H1 (cell line): ENCODE measurements at regions not wholly inside any gene's neighbourhood (a gene's known extent, or its start where the extent isn't known, plus 50 kb on each side); places are given as distances from the start of the nearest gene placed in this dataset.

Source experiments
- BRCA1 ChIP-seq: IDR thresholded peaks from 2 replicates; pipeline ENCODE4 v1.6.1; 2012; ENCODE audit warnings: low read depth, low read length, improper control_type of control experiment
- CHD1 ChIP-seq: IDR thresholded peaks from 2 replicates; pipeline ENCODE4 v1.6.1; 2012; ENCODE audit warnings: low read depth, low read length, improper control_type of control experiment
- KDM1A ChIP-seq: fragments of 200-600, 300-600 bp; sonication (generic); IDR thresholded peaks from 2 replicates; pipeline ENCODE4 v1.7.1; 2016; ENCODE audit warnings: mild to moderate bottlenecking, low read length, borderline replicate concordance
- NRF1 ChIP-seq: IDR thresholded peaks from 2 replicates; pipeline ENCODE4 v1.6.1; 2011; ENCODE audit warnings: mild to moderate bottlenecking, low read depth, low read length, improper control_type of control experiment
- SIX5 ChIP-seq: IDR thresholded peaks from 2 replicates; pipeline ENCODE4 v1.6.1; 2011; ENCODE audit warnings: mild to moderate bottlenecking, low read depth, low read length

DNA sequence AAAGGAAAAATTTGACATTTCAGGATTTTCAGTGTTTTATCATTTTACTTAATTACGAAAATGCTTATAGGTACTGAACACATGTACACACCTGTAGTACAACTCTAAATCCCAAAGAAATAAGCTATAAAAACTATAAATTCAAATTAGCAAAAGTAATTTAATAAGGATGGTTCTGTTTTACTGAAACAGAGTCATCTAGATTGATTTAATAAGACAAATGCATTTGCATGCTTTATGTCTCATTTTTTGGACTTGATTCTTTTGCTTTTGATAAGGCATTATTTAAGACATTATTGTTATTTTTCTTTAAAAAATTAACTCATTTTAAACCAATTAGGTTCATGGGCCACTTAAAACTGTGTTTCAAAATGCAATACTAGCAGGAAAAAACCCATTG is 201.2 kb downstream of the PIK3R1 start (continued):
- TF ChIP-seq SIX5 (no peak), NRF1 (no peak), BRCA1 (no peak), CHD1 (no peak), KDM1A (no peak)
